HEK293 (cell line): ENCODE measurements at regions not wholly inside any gene's neighbourhood (a gene's known extent, or its start where the extent isn't known, plus 50 kb on each side); places are given as distances from the start of the nearest gene placed in this dataset.

ENCODE experiments used
- CTCF ChIA-PET: fragments of 350-600 bp; formaldehyde crosslinking; extraction: SDS; loops from one replicate; lab custom pipeline; 2021; ENCODE audit warnings: antibody characterized with exemption; lab: Yijun Ruan, JAX
- POLR2A ChIA-PET: fragments of 300-600 bp; formaldehyde crosslinking; extraction: SDS; loops from one replicate; lab custom pipeline; 2020; ENCODE audit warnings: antibody characterized with exemption, inconsistent platforms; lab: Yijun Ruan, JAX
- H3K27ac ChIP-seq: fragments of 200-500 bp; sonication (Bioruptor generic); 2 replicates; pipeline ENCODE4 v1.5.1; 2014; ENCODE audit warnings: low read depth, low read length, control low read depth, inconsistent platforms; ENCODE audit errors: extremely low read depth
- H3K36me3 ChIP-seq, 2 experiments: fragments of 200-500 bp in 1 of 2; sonication (Bioruptor generic) in 1 of 2; 1 replicate in 1 of 2; 2 replicates in 1 of 2; pipeline ENCODE4 v1.5.1; 2014 to 2017; ENCODE audit warnings: inconsistent platforms in 2 of 2, low read length in 2 of 2; ENCODE audit not compliant: control insufficient read depth in 2 of 2, insufficient read depth in 1 of 2
- H3K4me1 ChIP-seq: fragments of 200-500 bp; sonication (Bioruptor generic); 2 replicates; pipeline ENCODE4 v1.5.1; 2014; ENCODE audit warnings: mild to moderate bottlenecking, low read length, inconsistent platforms; ENCODE audit not compliant: control insufficient read depth, insufficient read depth
- H3K4me3 ChIP-seq: 2 replicates; pipeline ENCODE4 v1.5.1; 2011; ENCODE audit warnings: low read depth, mild to moderate bottlenecking, control low read depth, low read length, moderate library complexity
- H3K9me3 ChIP-seq: fragments of 200-500 bp; sonication (Bioruptor generic); 2 replicates; pipeline ENCODE4 v1.5.1; 2014; ENCODE audit warnings: low read depth, low read length, inconsistent platforms; ENCODE audit not compliant: control insufficient read depth, insufficient read depth
- KLF16 ChIP-seq: fragments of 450-650 bp; formaldehyde crosslinking; IDR thresholded peaks from 2 replicates; pipeline ENCODE4 v1.5.1; 2017; ENCODE audit warnings: missing biosample characterization, missing genetic modification characterization
- OSR2 ChIP-seq: fragments of 450-650 bp; formaldehyde crosslinking; IDR thresholded peaks from 2 replicates; pipeline ENCODE4 v1.5.1; 2016; ENCODE audit warnings: missing biosample characterization, missing genetic modification characterization
- OVOL3 ChIP-seq: fragments of 450-650 bp; formaldehyde crosslinking; IDR thresholded peaks from 2 replicates; pipeline ENCODE4 v1.5.1; 2016; ENCODE audit warnings: missing biosample characterization, missing genetic modification characterization
- PRDM6 ChIP-seq: fragments of 450-650 bp; formaldehyde crosslinking; IDR thresholded peaks from 2 replicates; pipeline ENCODE4 v1.5.1; 2017; ENCODE audit warnings: missing biosample characterization, missing genetic modification characterization
- ZBTB21 ChIP-seq: fragments of 450-650 bp; formaldehyde crosslinking; IDR thresholded peaks from 2 replicates; pipeline ENCODE4 v1.5.1; 2017; ENCODE audit warnings: missing biosample characterization, missing genetic modification characterization
- ZBTB6 ChIP-seq: fragments of 450-650 bp; formaldehyde crosslinking; IDR thresholded peaks from 2 replicates; pipeline ENCODE4 v1.5.1; 2017; ENCODE audit warnings: missing biosample characterization, missing genetic modification characterization
- ZBTB8A ChIP-seq: fragments of 450-650 bp; formaldehyde crosslinking; IDR thresholded peaks from 2 replicates; pipeline ENCODE4 v1.5.1; 2016; ENCODE audit warnings: missing biosample characterization, missing genetic modification characterization
- ZIC2 ChIP-seq: fragments of 450-650 bp; formaldehyde crosslinking; IDR thresholded peaks from 2 replicates; pipeline ENCODE4 v1.5.1; 2016; ENCODE audit warnings: missing biosample characterization, missing genetic modification characterization
- ZNF140 ChIP-seq: fragments of 450-650 bp; formaldehyde crosslinking; IDR thresholded peaks from 2 replicates; pipeline ENCODE4 v1.5.1; 2016; ENCODE audit warnings: missing biosample characterization, missing genetic modification characterization
- ZNF184 ChIP-seq: fragments of 450-650 bp; IDR thresholded peaks from 2 replicates; pipeline ENCODE4 v1.5.1; 2018; ENCODE audit warnings: missing biosample characterization, mild to moderate bottlenecking, missing genetic modification characterization
- ZNF221 ChIP-seq: fragments of 450-650 bp; formaldehyde crosslinking; IDR thresholded peaks from 2 replicates; pipeline ENCODE4 v1.5.1; 2017; ENCODE audit warnings: missing biosample characterization, missing genetic modification characterization, borderline replicate concordance
- ZNF274 ChIP-seq, 2 experiments: fragments of 200-500 bp in 1 of 2; fragments of 450-650 bp in 1 of 2; sonication (Bioruptor generic) in 1 of 2; formaldehyde crosslinking in 1 of 2; IDR thresholded peaks; 2 replicates each; pipeline versions ENCODE4 v1.5.1 to v1.6.1; 2014 to 2016; ENCODE audit warnings: borderline replicate concordance in 1 of 2, inconsistent platforms in 1 of 2, low read length in 1 of 2, missing biosample characterization in 1 of 2, missing genetic modification characterization in 1 of 2
- ZNF341 ChIP-seq: fragments of 450-650 bp; formaldehyde crosslinking; IDR thresholded peaks from 2 replicates; pipeline ENCODE4; 2016; ENCODE audit warnings: low read depth, missing biosample characterization, missing genetic modification characterization
- ZNF488 ChIP-seq: fragments of 450-650 bp; formaldehyde crosslinking; IDR thresholded peaks from 2 replicates; pipeline ENCODE4 v1.5.1; 2016; ENCODE audit warnings: missing biosample characterization, missing genetic modification characterization
- ZNF549 ChIP-seq: fragments of 450-650 bp; IDR thresholded peaks from 2 replicates; pipeline ENCODE4 v1.5.1; 2018; ENCODE audit warnings: missing biosample characterization, missing genetic modification characterization, mild to moderate bottlenecking, inconsistent platforms, moderate library complexity
- ZNF555 ChIP-seq: fragments of 450-650 bp; formaldehyde crosslinking; conservative IDR thresholded peaks from 2 replicates; pipeline ENCODE4 v1.5.1; 2017; ENCODE audit warnings: missing biosample characterization, mild to moderate bottlenecking, missing genetic modification characterization, inconsistent platforms
- ZNF670 ChIP-seq: fragments of 450-650 bp; formaldehyde crosslinking; IDR thresholded peaks from 2 replicates; pipeline ENCODE4 v1.5.1; 2016; ENCODE audit warnings: missing biosample characterization, missing genetic modification characterization, low read depth
- TF ChIP-seq, protein P1 (sequence below): fragments of 450-650 bp; formaldehyde crosslinking; IDR thresholded peaks from 2 replicates; pipeline ENCODE4 v1.5.1; 2016; ENCODE audit warnings: missing biosample characterization, missing genetic modification characterization
- TF ChIP-seq, protein P2 (sequence below): fragments of 450-650 bp; formaldehyde crosslinking; IDR thresholded peaks from 2 replicates; pipeline ENCODE4 v1.5.1; 2017; ENCODE audit warnings: missing biosample characterization, missing genetic modification characterization

DNA sequence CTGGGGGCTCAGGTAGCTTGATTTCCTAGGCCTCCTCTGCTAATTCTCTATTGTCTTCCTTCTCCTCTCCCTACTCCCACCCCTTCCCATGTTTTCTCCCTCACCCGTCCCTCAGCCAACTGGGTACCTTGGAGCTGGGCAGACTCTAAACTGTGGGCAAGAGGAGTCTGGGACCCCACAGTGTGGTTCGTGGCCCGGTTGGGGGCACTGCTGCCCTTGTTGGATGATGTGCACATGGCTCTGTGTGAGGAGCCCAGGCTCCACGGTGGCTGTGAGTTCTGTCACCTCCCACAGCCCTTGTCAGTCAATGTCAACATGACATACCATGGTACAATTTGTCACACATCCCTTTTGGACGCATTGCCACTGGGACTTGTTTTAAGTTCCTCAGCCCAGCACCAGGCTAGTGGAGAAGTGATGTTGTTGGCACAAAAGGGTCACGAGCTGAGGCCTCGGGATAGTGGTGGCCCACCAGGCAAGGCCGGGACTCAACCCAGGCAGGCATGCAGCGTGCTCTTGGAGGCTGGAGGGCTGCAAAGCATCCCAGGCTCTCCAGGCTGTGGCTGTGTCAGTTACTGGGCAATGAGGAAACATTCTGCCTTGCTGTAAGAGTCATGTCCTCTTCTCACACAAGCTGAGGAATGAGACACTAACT is 142.3 kb downstream of the TLE3 start:
- ChIA-PET CTCF (interaction anchor here (0.6 kb wide), 2 partner anchors 207 to 608 kb away, joined by 3 read pairs; no protein-coding TSS in a partner anchor), POLR2A (no interaction called here)
- no peak overlapping the region for H3K27ac ChIP-seq
- H3K4me3 ChIP-seq = no peak overlapping the region
- TF ChIP-seq ZBTB21 (tag by site-specific recombination) = no peak
- TF ChIP-seq OSR2 (tag by site-specific recombination) = no peak
- TF ChIP-seq ZNF670 = no peak
- TF ChIP-seq PRDM6 (tag by site-specific recombination) = no peak
- no peak for TF ChIP-seq KLF16 (tag by site-specific recombination)
- TF ChIP-seq ZBTB8A = no peak
- TF ChIP-seq, protein P1, sequence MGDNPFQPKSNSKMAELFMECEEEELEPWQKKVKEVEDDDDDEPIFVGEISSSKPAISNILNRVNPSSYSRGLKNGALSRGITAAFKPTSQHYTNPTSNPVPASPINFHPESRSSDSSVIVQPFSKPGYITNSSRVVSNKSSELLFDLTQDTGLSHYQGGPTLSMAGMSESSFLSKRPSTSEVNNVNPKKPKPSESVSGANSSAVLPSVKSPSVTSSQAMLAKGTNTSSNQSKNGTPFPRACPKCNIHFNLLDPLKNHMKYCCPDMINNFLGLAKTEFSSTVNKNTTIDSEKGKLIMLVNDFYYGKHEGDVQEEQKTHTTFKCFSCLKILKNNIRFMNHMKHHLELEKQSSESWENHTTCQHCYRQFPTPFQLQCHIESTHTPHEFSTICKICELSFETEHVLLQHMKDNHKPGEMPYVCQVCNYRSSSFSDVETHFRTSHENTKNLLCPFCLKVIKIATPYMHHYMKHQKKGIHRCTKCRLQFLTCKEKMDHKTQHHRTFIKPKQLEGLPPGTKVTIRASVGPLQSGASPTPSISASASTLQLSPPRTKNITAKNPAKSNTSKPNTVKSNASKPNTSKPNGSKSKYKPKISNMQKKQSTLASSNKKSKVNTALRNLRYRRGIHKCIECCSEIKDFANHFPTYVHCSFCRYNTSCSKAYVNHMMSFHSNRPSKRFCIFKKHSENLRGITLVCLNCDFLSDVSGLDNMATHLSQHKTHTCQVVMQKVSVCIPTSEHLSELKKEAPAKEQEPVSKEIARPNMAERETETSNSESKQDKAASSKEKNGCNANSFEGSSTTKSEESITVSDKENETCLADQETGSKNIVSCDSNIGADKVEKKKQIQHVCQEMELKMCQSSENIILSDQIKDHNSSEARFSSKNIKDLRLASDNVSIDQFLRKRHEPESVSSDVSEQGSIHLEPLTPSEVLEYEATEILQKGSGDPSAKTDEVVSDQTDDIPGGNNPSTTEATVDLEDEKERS (tag by site-specific recombination) = no peak
- TF ChIP-seq ZNF184 (tag by site-specific recombination) = no peak
- no peak for TF ChIP-seq ZNF274 (IDR thresholded peaks at IDR 0.05; ENCODE audit: low read length)
- TF ChIP-seq ZNF274 (tag by site-specific recombination; IDR thresholded peaks at IDR 0.05; ENCODE audit: borderline replicate concordance) = no peak
- TF ChIP-seq ZNF140 = no peak
- TF ChIP-seq ZIC2 (tag by site-specific recombination) = no peak
- TF ChIP-seq ZNF549 = no peak
- no peak for TF ChIP-seq ZNF341 (tag by site-specific recombination)
- H3K4me1 ChIP-seq = no peaks in the 10 kb centered on the region
- H3K9me3 ChIP-seq = no peaks in the 10 kb centered on the region
- H3K36me3 ChIP-seq = no peaks in the 10 kb centered on the region

GRCh38 chr15:69956417-69956816 is 141.3 kb downstream of the TLE3 start:
- Histone ChIP-seq H3K4me3 (no peak overlapping the region), H3K4me1 (no peaks in the 10 kb centered on the region), H3K36me3 (no peaks in the 10 kb centered on the region), H3K9me3 (no peaks in the 10 kb centered on the region), H3K27ac (no peak overlapping the region)
- CTCF ChIA-PET = no interaction called here
- POLR2A ChIA-PET = no interaction called here
- TF ChIP-seq, protein P2, sequence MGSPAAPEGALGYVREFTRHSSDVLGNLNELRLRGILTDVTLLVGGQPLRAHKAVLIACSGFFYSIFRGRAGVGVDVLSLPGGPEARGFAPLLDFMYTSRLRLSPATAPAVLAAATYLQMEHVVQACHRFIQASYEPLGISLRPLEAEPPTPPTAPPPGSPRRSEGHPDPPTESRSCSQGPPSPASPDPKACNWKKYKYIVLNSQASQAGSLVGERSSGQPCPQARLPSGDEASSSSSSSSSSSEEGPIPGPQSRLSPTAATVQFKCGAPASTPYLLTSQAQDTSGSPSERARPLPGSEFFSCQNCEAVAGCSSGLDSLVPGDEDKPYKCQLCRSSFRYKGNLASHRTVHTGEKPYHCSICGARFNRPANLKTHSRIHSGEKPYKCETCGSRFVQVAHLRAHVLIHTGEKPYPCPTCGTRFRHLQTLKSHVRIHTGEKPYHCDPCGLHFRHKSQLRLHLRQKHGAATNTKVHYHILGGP (tag by site-specific recombination) = no peak
- TF ChIP-seq ZNF221 (tag by site-specific recombination) = no peak
- no peak for TF ChIP-seq OVOL3 (tag by site-specific recombination)
- TF ChIP-seq ZBTB6 (tag by site-specific recombination) = no peak
- no peak for TF ChIP-seq ZNF555 (tag by site-specific recombination)
- TF ChIP-seq ZNF488 = no peak
